ENCODE measurements at regions not wholly inside any gene's neighbourhood (a gene's known extent, or its start where the extent isn't known, plus 50 kb on each side); places are given as distances from the start of the nearest gene placed in this dataset.

DNA sequence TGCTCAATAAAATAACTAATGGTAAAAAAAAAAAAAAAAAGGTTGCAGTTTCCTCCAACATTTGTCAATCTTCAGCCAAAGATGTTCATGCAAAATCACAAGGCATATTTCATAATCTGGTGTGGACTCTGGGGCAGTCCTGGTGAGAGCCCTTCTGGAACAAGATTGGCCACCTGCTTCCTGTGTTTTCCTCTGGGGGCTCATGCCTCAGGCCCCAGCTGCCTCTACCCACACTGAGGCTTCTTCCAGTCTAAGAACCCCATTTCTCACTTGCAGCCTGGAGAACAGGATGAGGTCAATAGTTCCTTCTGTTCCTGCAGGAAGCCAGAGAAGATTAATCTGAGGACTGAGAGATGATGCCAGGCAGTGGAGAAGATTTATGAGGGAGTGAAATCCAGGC is 492.6 kb upstream of the BRINP1 start:
- Histone ChIP-seq H3K9me2 (ENCODE audit: insufficient read depth, low read length) (no peaks in the 10 kb centered on the region), H3K4me1 (ENCODE audit: insufficient read depth, low read length, poor library complexity, severe bottlenecking) (no peaks in the 10 kb centered on the region), H2AFZ (ENCODE audit: low read length) (no peak overlapping the region), H3K36me3 (ENCODE audit: insufficient read depth, low read length) (no peaks in the 10 kb centered on the region), H3K4me3 (ENCODE audit: low read depth, low read length, poor library complexity, severe bottlenecking) (no peak overlapping the region), H3K4me2 (ENCODE audit: low read length) (no peak overlapping the region), H3K9me3 (ENCODE audit: low read length) (no peaks in the 10 kb centered on the region), H4K20me1 (ENCODE audit: insufficient read depth, low read length) (no peaks in the 10 kb centered on the region), H3K27ac (ENCODE audit: low read depth, low read length, poor library complexity, severe bottlenecking) (no peak overlapping the region), H3K79me2 (ENCODE audit: insufficient read depth, low read depth, low read length) (no peaks in the 10 kb centered on the region)
- TF ChIP-seq EZH2phosphoT487 (IDR thresholded peaks at IDR 0.05; ENCODE audit: borderline replicate concordance, low read depth, low read length), result no peak
- TF ChIP-seq, protein P1, sequence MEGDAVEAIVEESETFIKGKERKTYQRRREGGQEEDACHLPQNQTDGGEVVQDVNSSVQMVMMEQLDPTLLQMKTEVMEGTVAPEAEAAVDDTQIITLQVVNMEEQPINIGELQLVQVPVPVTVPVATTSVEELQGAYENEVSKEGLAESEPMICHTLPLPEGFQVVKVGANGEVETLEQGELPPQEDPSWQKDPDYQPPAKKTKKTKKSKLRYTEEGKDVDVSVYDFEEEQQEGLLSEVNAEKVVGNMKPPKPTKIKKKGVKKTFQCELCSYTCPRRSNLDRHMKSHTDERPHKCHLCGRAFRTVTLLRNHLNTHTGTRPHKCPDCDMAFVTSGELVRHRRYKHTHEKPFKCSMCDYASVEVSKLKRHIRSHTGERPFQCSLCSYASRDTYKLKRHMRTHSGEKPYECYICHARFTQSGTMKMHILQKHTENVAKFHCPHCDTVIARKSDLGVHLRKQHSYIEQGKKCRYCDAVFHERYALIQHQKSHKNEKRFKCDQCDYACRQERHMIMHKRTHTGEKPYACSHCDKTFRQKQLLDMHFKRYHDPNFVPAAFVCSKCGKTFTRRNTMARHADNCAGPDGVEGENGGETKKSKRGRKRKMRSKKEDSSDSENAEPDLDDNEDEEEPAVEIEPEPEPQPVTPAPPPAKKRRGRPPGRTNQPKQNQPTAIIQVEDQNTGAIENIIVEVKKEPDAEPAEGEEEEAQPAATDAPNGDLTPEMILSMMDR (conservative IDR thresholded peaks at IDR 0.05; ENCODE audit: low read length), result no peak
- no TSS peak for BruUV-seq (replicated peaks)
- intact Hi-C loops (cut with micrococcal nuclease; ENCODE audit: unreplicated experiment), result no loop called here
- no peak for DNase-seq (ENCODE audit: low spot score)
- ChIA-PET POLR2A (no interaction called here), CTCF (ENCODE audit: unreplicated experiment) (no interaction called here)

DNA sequence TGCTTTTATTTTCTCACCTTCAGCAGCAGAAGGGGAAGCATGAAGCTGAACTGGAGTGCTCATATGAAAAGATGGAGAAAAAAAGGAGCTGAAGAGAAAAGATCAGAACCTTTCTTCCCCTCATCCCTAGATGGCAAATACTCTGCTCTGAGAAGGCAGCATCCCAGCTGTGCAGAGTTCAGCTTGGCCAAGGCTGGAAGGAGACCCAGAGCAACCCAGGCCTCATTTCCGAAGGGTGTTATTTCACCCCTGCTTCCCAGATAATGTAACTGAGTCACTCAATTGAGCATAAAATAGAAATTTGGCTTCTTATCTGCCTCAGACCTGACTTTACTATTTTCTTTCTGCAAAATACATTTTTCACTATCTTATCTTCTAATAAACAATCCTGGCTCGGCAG is 489.9 kb upstream of the BRINP1 start:
- no peak for DNase-seq (ENCODE audit: low spot score)
- no TSS peak for BruUV-seq (replicated peaks)
- Histone ChIP-seq H3K4me3 (ENCODE audit: low read depth, low read length, poor library complexity, severe bottlenecking) (no peak overlapping the region), H3K9me2 (ENCODE audit: insufficient read depth, low read length) (no peaks in the 10 kb centered on the region), H3K79me2 (ENCODE audit: insufficient read depth, low read depth, low read length) (no peaks in the 10 kb centered on the region), H3K27ac (ENCODE audit: low read depth, low read length, poor library complexity, severe bottlenecking) (no peak overlapping the region), H3K36me3 (ENCODE audit: insufficient read depth, low read length) (no peaks in the 10 kb centered on the region), H3K4me1 (ENCODE audit: insufficient read depth, low read length, poor library complexity, severe bottlenecking) (no peaks in the 10 kb centered on the region), H2AFZ (ENCODE audit: low read length) (no peak overlapping the region), H3K4me2 (ENCODE audit: low read length) (no peak overlapping the region), H3K9me3 (ENCODE audit: low read length) (no peaks in the 10 kb centered on the region), H4K20me1 (ENCODE audit: insufficient read depth, low read length) (no peaks in the 10 kb centered on the region)
- intact Hi-C loops (cut with micrococcal nuclease; ENCODE audit: unreplicated experiment), result no loop called here
- CTCF ChIA-PET (ENCODE audit: unreplicated experiment), result no interaction called here
- TF ChIP-seq EZH2phosphoT487 (IDR thresholded peaks at IDR 0.05; ENCODE audit: borderline replicate concordance, low read depth, low read length), result no peak
- TF ChIP-seq, protein P1 (conservative IDR thresholded peaks at IDR 0.05; ENCODE audit: low read length), result no peak
- POLR2A ChIA-PET, result interaction anchor here (0.5 kb wide), 1 partner anchor 215 kb away, joined by 4 read pairs; no protein-coding TSS in a partner anchor

DNA sequence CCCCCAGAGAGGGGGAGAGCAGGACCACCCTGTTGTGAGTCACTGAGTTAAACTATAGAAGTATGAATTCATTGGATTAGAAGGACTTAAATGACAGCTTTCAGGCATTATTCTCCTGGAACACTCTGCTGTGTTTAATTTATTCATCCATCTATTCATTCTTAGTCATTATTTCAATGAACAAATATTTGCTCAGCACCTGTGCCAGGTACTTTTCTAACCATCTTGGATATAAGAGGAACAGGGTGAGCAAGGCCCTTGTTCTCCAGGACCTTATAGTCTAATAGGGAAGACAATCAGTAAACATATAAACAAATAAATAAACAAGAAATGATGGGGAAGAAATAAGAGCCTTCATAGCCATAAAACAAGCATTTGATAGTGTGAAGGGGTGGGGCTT is 483.9 kb upstream of the BRINP1 start:
- intact Hi-C loops (cut with micrococcal nuclease; ENCODE audit: unreplicated experiment), result no loop called here
- no peaks in the 10 kb centered on the region for H3K9me2 ChIP-seq (ENCODE audit: insufficient read depth, low read length)
- no peak for TF ChIP-seq EZH2phosphoT487 (IDR thresholded peaks at IDR 0.05; ENCODE audit: borderline replicate concordance, low read depth, low read length)
- TF ChIP-seq, protein P1 (conservative IDR thresholded peaks at IDR 0.05; ENCODE audit: low read length), result no peak
- no peaks in the 10 kb centered on the region for H3K79me2 ChIP-seq (ENCODE audit: insufficient read depth, low read depth, low read length)
- no peaks in the 10 kb centered on the region for H3K9me3 ChIP-seq (ENCODE audit: low read length)
- ChIA-PET POLR2A (no interaction called here), CTCF (ENCODE audit: unreplicated experiment) (no interaction called here)
- no TSS peak for BruUV-seq (replicated peaks)
- DNase-seq (ENCODE audit: low spot score), result no peak
- no peaks in the 10 kb centered on the region for H4K20me1 ChIP-seq (ENCODE audit: insufficient read depth, low read length)
- H2AFZ ChIP-seq (ENCODE audit: low read length), result no peak overlapping the region
- no peak overlapping the region for H3K4me2 ChIP-seq (ENCODE audit: low read length)
- H3K27ac ChIP-seq (ENCODE audit: low read depth, low read length, poor library complexity, severe bottlenecking), result no peak overlapping the region
- no peaks in the 10 kb centered on the region for H3K36me3 ChIP-seq (ENCODE audit: insufficient read depth, low read length)
- no peaks in the 10 kb centered on the region for H3K4me1 ChIP-seq (ENCODE audit: insufficient read depth, low read length, poor library complexity, severe bottlenecking)
- no peak overlapping the region for H3K4me3 ChIP-seq (ENCODE audit: low read depth, low read length, poor library complexity, severe bottlenecking)

All from OCI-LY7 (cell line).